Astrocyte (in vitro differentiated cells and primary cell): ENCODE measurements at regions not wholly inside any gene's neighbourhood (a gene's known extent, or its start where the extent isn't known, plus 50 kb on each side); places are given as distances from the start of the nearest gene placed in this dataset.
A peak's percentile ranks its signal among the peaks of the same experiment; 100 is the strongest.

Source experiments
- DNase-seq: peaks from one replicate; pipeline ENCODE4 v3.0.0-alpha.2; 2010; ENCODE audit warnings: low read depth
- FAIRE-seq: peaks from 2 replicates; lab custom pipeline; 2011; peaks lifted over from hg19 to GRCh38; lab: Jason Lieb, UNC
- H2AFZ ChIP-seq: 2 replicates; pipeline ENCODE4 v1.6.0; 2012; ENCODE audit warnings: low read depth, low read length, inconsistent platforms
- H3K27ac ChIP-seq: 2 replicates; pipeline ENCODE4 v1.5.1; 2011; ENCODE audit warnings: low read depth, low read length, inconsistent platforms
- H3K27me3 ChIP-seq: 2 replicates; pipeline ENCODE4 v1.6.0; 2011; ENCODE audit warnings: low read length, inconsistent platforms; ENCODE audit not compliant: insufficient read depth
- H3K36me3 ChIP-seq: 2 replicates; pipeline ENCODE4 v1.5.1; 2011; ENCODE audit warnings: low read length, inconsistent platforms; ENCODE audit not compliant: insufficient read depth
- H3K4me1 ChIP-seq: 2 replicates; pipeline ENCODE4 v1.5.1; 2011; ENCODE audit warnings: low read length, inconsistent platforms; ENCODE audit not compliant: insufficient read depth
- H3K4me2 ChIP-seq: 2 replicates; pipeline ENCODE4 v1.6.0; 2012; ENCODE audit warnings: low read length, inconsistent platforms
- H3K4me3 ChIP-seq: 2 replicates; pipeline ENCODE4 v1.5.1; 2011; ENCODE audit warnings: low read depth, mild to moderate bottlenecking, low read length, inconsistent platforms; ENCODE audit not compliant: insufficient read depth
- H3K79me2 ChIP-seq: 2 replicates; pipeline ENCODE4 v1.6.0; 2012; ENCODE audit warnings: mild to moderate bottlenecking, low read length, inconsistent platforms; ENCODE audit not compliant: insufficient read depth
- H3K9ac ChIP-seq: 2 replicates; pipeline ENCODE4 v1.6.0; 2012; ENCODE audit warnings: mild to moderate bottlenecking, low read length, inconsistent platforms
- H3K9me3 ChIP-seq: 2 replicates; pipeline ENCODE4 v1.5.1; 2012; ENCODE audit warnings: low read depth, mild to moderate bottlenecking, low read length, inconsistent platforms; ENCODE audit not compliant: insufficient read depth
- H4K20me1 ChIP-seq: 2 replicates; pipeline ENCODE4 v1.6.0; 2012; ENCODE audit warnings: low read length, inconsistent platforms; ENCODE audit not compliant: insufficient read depth
- H3K27ac Mint-ChIP-seq: one replicate; pipeline ENCODE4 v1.8.0; 2021; ENCODE audit warnings: mild to moderate bottlenecking, mixed read lengths; ENCODE audit not compliant: unreplicated experiment
- H3K27me3 Mint-ChIP-seq: one replicate; pipeline ENCODE4 v1.8.0; 2021; ENCODE audit warnings: low read depth, mixed read lengths; ENCODE audit not compliant: unreplicated experiment
- H3K36me3 Mint-ChIP-seq: one replicate; pipeline ENCODE4 v1.8.0; 2021; ENCODE audit warnings: low read depth, mixed read lengths; ENCODE audit not compliant: unreplicated experiment
- H3K4me1 Mint-ChIP-seq: one replicate; pipeline ENCODE4 v1.8.0; 2021; ENCODE audit warnings: low read depth, mixed read lengths; ENCODE audit not compliant: unreplicated experiment
- H3K4me3 Mint-ChIP-seq: one replicate; pipeline ENCODE4 v1.8.0; 2021; ENCODE audit warnings: mild to moderate bottlenecking, moderate library complexity, mixed read lengths; ENCODE audit not compliant: unreplicated experiment
- H3K9me3 Mint-ChIP-seq: one replicate; pipeline ENCODE4 v1.8.0; 2021; ENCODE audit warnings: mild to moderate bottlenecking, mixed read lengths; ENCODE audit not compliant: unreplicated experiment
- CTCF ChIP-seq: IDR thresholded peaks from 2 replicates; pipeline ENCODE4 v1.5.1; 2011; ENCODE audit warnings: low read depth, mild to moderate bottlenecking, inconsistent platforms, low read length, moderate library complexity; ENCODE audit not compliant: insufficient read depth
- EZH2 ChIP-seq: IDR thresholded peaks from 2 replicates; pipeline ENCODE4 v1.6.1; 2012; ENCODE audit warnings: mild to moderate bottlenecking, low read length, inconsistent platforms; ENCODE audit not compliant: insufficient read depth

- Mint-ChIP-seq H3K27ac (no peak overlapping the region), H3K4me1 (peaks cover 10% of the 10 kb centered on the region), H3K9me3 (no peaks in the 10 kb centered on the region), H3K27me3 (peaks cover 4% of the 10 kb centered on the region), H3K36me3 (no peaks in the 10 kb centered on the region), H3K4me3 (no peak overlapping the region)
- Histone ChIP-seq H3K9me3 (no peaks in the 10 kb centered on the region), H3K36me3 (no peaks in the 10 kb centered on the region), H3K4me3 (no peak overlapping the region), H3K9ac (no peak overlapping the region), H3K4me1 (peaks cover 5% of the 10 kb centered on the region), H3K27me3 (no peaks in the 10 kb centered on the region), H4K20me1 (no peaks in the 10 kb centered on the region), H3K79me2 (no peaks in the 10 kb centered on the region), H3K27ac (no peak overlapping the region), H2AFZ (no peak overlapping the region), H3K4me2 (no peak overlapping the region)
- no peak for FAIRE-seq
- TF ChIP-seq EZH2, result no peak
- no peak for TF ChIP-seq CTCF
- no peak for DNase-seq
Observed at GRCh38 chr6:19664050-19664449, 173.1 kb upstream of the ID4 start.

- Mint-ChIP-seq H3K36me3 (no peaks in the 10 kb centered on the region), H3K9me3 (no peaks in the 10 kb centered on the region), H3K27ac (no peak overlapping the region), H3K4me3 (no peak overlapping the region), H3K4me1 (peaks cover 13% of the 10 kb centered on the region), H3K27me3 (peaks cover 4% of the 10 kb centered on the region)
- H3K79me2 ChIP-seq, result no peaks in the 10 kb centered on the region
- H3K27me3 ChIP-seq, result no peaks in the 10 kb centered on the region
- H4K20me1 ChIP-seq, result no peaks in the 10 kb centered on the region
- TF ChIP-seq EZH2 (no peak), CTCF (no peak)
- DNase-seq (peak; percentile 20), FAIRE-seq (no peak)
- no peak overlapping the region for H3K4me3 ChIP-seq
- H3K27ac ChIP-seq, result no peak overlapping the region
- no peak overlapping the region for H3K4me2 ChIP-seq
- no peak overlapping the region for H2AFZ ChIP-seq
- peaks cover 10% of the 10 kb centered on the region for H3K4me1 ChIP-seq
- no peaks in the 10 kb centered on the region for H3K36me3 ChIP-seq
- H3K9me3 ChIP-seq, result no peaks in the 10 kb centered on the region
- H3K9ac ChIP-seq, result no peak overlapping the region
Observed at GRCh38 chr6:19664878-19665612, 172.1 kb upstream of the ID4 start.

- Mint-ChIP-seq H3K27me3 (peaks cover 4% of the 10 kb centered on the region), H3K9me3 (no peaks in the 10 kb centered on the region), H3K36me3 (no peaks in the 10 kb centered on the region), H3K4me3 (no peak overlapping the region), H3K27ac (no peak overlapping the region), H3K4me1 (peaks cover 13% of the 10 kb centered on the region)
- no peak overlapping the region for H2AFZ ChIP-seq
- no peaks in the 10 kb centered on the region for H3K79me2 ChIP-seq
- no peaks in the 10 kb centered on the region for H3K27me3 ChIP-seq
- FAIRE-seq (no peak), DNase-seq (no peak)
- H3K9me3 ChIP-seq, result no peaks in the 10 kb centered on the region
- no peak overlapping the region for H3K4me2 ChIP-seq
- H3K27ac ChIP-seq, result no peak overlapping the region
- H3K9ac ChIP-seq, result no peak overlapping the region
- no peak overlapping the region for H3K4me3 ChIP-seq
- H3K36me3 ChIP-seq, result no peaks in the 10 kb centered on the region
- TF ChIP-seq EZH2 (no peak), CTCF (no peak)
- H3K4me1 ChIP-seq, result peaks cover 10% of the 10 kb centered on the region
- no peaks in the 10 kb centered on the region for H4K20me1 ChIP-seq
Observed at GRCh38 chr6:19665613-19665909, 171.6 kb upstream of the ID4 start.
